Kidney (tissue), 13 donors: ENCODE measurements at regions not wholly inside any gene's neighbourhood (a gene's known extent, or its start where the extent isn't known, plus 50 kb on each side); places are given as distances from the start of the nearest gene placed in this dataset.

Source experiments
- DNase-seq, 5 donors: peaks; one replicate each; pipeline ENCODE4 v3.0.0-alpha.2; 2013 to 2020
- FAIRE-seq: peaks from 2 replicates; lab custom pipeline; 2012; peaks lifted over from hg19 to GRCh38; lab: Jason Lieb, UNC
- H3K27ac ChIP-seq, 2 donors: one replicate each; pipeline ENCODE4 v1.7.0; 2013; ENCODE audit warnings: low read depth in 2 of 2, low read length in 2 of 2, inconsistent platforms in 1 of 2
- H3K27me3 ChIP-seq: one replicate; pipeline ENCODE4 v1.7.1; 2013; ENCODE audit warnings: low read length, inconsistent platforms; ENCODE audit not compliant: control insufficient read depth, insufficient read depth
- H3K36me3 ChIP-seq, 3 donors: one replicate each; pipeline versions ENCODE4 v1.7.0 to v1.7.1; 2013; ENCODE audit warnings: low read length in 3 of 3, control low read depth in 1 of 3, inconsistent platforms in 1 of 3; ENCODE audit not compliant: insufficient read depth in 3 of 3, control insufficient read depth in 2 of 3
- H3K4me1 ChIP-seq, 3 donors: one replicate each; pipeline versions ENCODE4 v1.7.0 to v1.7.1; 2013; ENCODE audit warnings: low read length in 3 of 3, inconsistent platforms in 1 of 3, low read depth in 1 of 3; ENCODE audit not compliant: control insufficient read depth in 2 of 3, insufficient read depth in 2 of 3
- H3K4me3 ChIP-seq, 3 donors: one replicate each; pipeline versions ENCODE4 v1.7.0 to v1.8.1; 2013; ENCODE audit warnings: low read length in 3 of 3, control low read depth in 1 of 3, inconsistent platforms in 1 of 3
- H3K9ac ChIP-seq, 3 donors: one replicate each; pipeline versions ENCODE4 v1.7.0 to v1.7.1; 2013; ENCODE audit warnings: low read length in 3 of 3, control low read depth in 1 of 3, inconsistent platforms in 1 of 3
- H3K9me3 ChIP-seq, 3 donors: one replicate each; pipeline versions ENCODE4 v1.7.0 to v1.7.1; 2013; ENCODE audit warnings: low read length in 3 of 3, control low read depth in 1 of 3, inconsistent platforms in 1 of 3; ENCODE audit not compliant: control insufficient read depth in 2 of 3, insufficient read depth in 1 of 3
- CTCF ChIP-seq: IDR thresholded peaks from 3 replicates; pipeline ENCODE4 v1.5.1; 2012; ENCODE audit warnings: mild to moderate bottlenecking, moderate library complexity, borderline replicate concordance; ENCODE audit not compliant: insufficient read depth; ENCODE audit errors: extremely low read depth
- intact Hi-C: fragments of 100-400 bp; cut with DNase I; formaldehyde crosslinking; loops from one replicate; pipeline ENCODE4 v1.11.1; 2022
- donor health status: control.
- donor health status: control.
- donor health status: control.
- donor health status: control.
- donor health status: control.
- donor health status: DM: yes; HTN: yes; CAD: no.
- donor health status: Normal renal cell carcinoma (clear cell type).

GRCh38 chr14:22325676-22326400 lies 263.2 kb downstream of the DAD1 start:
- Histone ChIP-seq H3K27ac (no peak overlapping the region), H3K4me1 (no peaks in the 10 kb centered on the region), H3K9ac (no peak overlapping the region), H3K4me3 (no peak overlapping the region), H3K9me3 (peaks cover 0 to 10% (median 0%) of the 10 kb centered on the region in 3 donors), H3K36me3 (no peaks in the 10 kb centered on the region), H3K27me3 (no peaks in the 10 kb centered on the region)
- TF ChIP-seq CTCF: no peak
- DNase-seq (no peak), FAIRE-seq (no peak)
- intact Hi-C loops: no loop called here

DNA sequence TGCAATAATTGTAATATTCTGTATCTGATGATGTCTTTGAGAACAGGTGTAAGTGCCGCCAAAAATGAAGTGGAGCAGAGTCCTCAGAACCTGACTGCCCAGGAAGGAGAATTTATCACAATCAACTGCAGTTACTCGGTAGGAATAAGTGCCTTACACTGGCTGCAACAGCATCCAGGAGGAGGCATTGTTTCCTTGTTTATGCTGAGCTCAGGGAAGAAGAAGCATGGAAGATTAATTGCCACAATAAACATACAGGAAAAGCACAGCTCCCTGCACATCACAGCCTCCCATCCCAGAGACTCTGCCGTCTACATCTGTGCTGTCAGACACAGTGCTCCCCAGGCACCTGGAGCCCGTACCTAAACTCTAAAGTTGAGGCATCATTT lies 268.7 kb downstream of the DAD1 start:
- TF ChIP-seq CTCF: no peak
- no peaks in the 10 kb centered on the region for H3K36me3 ChIP-seq
- intact Hi-C loops: no loop called here

DNA sequence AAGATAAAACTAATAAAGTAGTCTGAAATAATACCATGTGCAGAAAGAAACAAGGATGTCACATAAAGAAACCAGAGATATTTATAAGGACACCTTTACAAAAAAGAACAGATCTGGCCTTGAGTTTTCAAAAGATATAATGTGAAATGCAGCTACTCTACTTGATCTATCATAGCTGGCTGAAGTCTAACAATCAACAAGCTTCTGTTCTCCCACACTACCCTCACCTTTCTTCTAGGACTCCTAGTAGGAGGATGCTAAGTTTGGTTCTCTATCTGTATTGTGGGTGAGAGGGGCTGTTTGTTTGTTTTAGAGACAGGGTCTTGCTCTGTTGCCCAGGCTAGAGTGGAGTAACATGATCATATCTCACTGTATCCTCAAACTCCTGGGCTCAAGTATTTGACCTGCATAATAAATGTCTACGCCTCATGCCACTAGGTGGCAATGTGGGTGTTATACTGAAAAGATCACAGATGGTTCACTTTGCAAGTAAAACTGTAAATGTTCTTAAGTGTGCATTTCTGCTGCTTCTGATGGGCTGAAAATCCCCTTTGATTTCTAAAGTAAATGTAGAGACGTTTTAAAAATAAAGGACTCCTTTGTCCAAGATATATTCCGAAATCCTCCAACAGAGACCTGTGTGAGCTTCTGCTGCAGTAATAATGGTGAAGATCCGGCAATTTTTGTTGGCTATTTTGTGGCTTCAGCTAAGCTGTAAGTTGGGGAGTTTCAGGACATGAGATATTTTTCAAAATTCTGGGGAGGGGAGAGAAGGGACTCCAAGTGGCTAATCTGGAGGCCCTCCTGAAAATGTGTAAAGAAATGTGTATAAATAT lies 269.3 kb downstream of the DAD1 start:
- no peak overlapping the region for H3K27ac ChIP-seq
- H3K36me3 ChIP-seq: no peaks in the 10 kb centered on the region
- intact Hi-C loops: loop anchor here (10.0 kb wide), 1 partner anchor 55 kb away; no protein-coding TSS in a partner anchor
- no peaks in the 10 kb centered on the region for H3K27me3 ChIP-seq
- H3K9ac ChIP-seq: no peak overlapping the region
- peak; percentile 57 for FAIRE-seq
- H3K4me3 ChIP-seq: no peak overlapping the region
- H3K4me1 ChIP-seq: no peaks in the 10 kb centered on the region
- H3K9me3 ChIP-seq: no peaks in the 10 kb centered on the region
- peak; percentile 57 for TF ChIP-seq CTCF
- peak in 4 of 5 donors; percentile 56 to 89 (median 76) for DNase-seq

More for the DNA sequence above, 268.7 kb downstream of the DAD1 start:
- FAIRE-seq (no peak), DNase-seq (peak in 3 of 5 donors; percentile 40 to 75 (median 62))
- H3K27ac ChIP-seq: no peak overlapping the region
- H3K9me3 ChIP-seq: no peaks in the 10 kb centered on the region
- H3K27me3 ChIP-seq: no peaks in the 10 kb centered on the region
- H3K4me3 ChIP-seq: no peak overlapping the region
- H3K9ac ChIP-seq: no peak overlapping the region
- no peaks in the 10 kb centered on the region for H3K4me1 ChIP-seq
